OCI-LY7 (cell line): ENCODE measurements at regions not wholly inside any gene's neighbourhood (a gene's known extent, or its start where the extent isn't known, plus 50 kb on each side); places are given as distances from the start of the nearest gene placed in this dataset.

Experiments used
- BruUV-seq: library from RNA; stranded (reverse); fragments of 400-500 nt; replicated peaks from 2 replicates; lab custom pipeline; 2021; lab: Mats Ljungman, UMichigan
- CTCF ChIA-PET: fragments of 300-600 bp; sonication (Branson Sonifier 250); formaldehyde crosslinking; loops from one replicate; lab custom pipeline; 2022; ENCODE audit warnings: antibody characterized with exemption; ENCODE audit not compliant: unreplicated experiment; lab: Charles Lee
- POLR2A ChIA-PET: fragments of 300-600 bp; sonication (Branson Sonifier 250); formaldehyde crosslinking; loops from one replicate; lab custom pipeline; 2022; ENCODE audit warnings: antibody characterized with exemption; lab: Charles Lee
- DNase-seq: peaks from one replicate; pipeline ENCODE4 v3.0.0-alpha.2; 2015; ENCODE audit warnings: low spot score
- H2AFZ ChIP-seq: fragments of 200-600 bp; sonication (generic), shearing (Covaris generic); 2 replicates; pipeline ENCODE4 v1.6.1; 2014; ENCODE audit warnings: mild to moderate bottlenecking, antibody characterized with exemption, low read length, moderate library complexity
- H3K27ac ChIP-seq: fragments of 200-600 bp; sonication (generic); 2 replicates; pipeline ENCODE4 v1.5.1; 2014; ENCODE audit warnings: mixed run types, low read depth, mild to moderate bottlenecking, moderate library complexity, low read length, inconsistent platforms; ENCODE audit not compliant: poor library complexity, severe bottlenecking
- H3K36me3 ChIP-seq: fragments of 200-600 bp; sonication (generic); 2 replicates; pipeline ENCODE4 v1.6.1; 2014; ENCODE audit warnings: mild to moderate bottlenecking, antibody characterized with exemption, low read length, moderate library complexity, mixed read lengths; ENCODE audit not compliant: insufficient read depth
- H3K4me1 ChIP-seq: fragments of 200-600 bp; sonication (generic); 2 replicates; pipeline ENCODE4 v1.5.1; 2014; ENCODE audit warnings: mild to moderate bottlenecking, low read length; ENCODE audit not compliant: insufficient read depth, poor library complexity, severe bottlenecking
- H3K4me2 ChIP-seq: fragments of 200-600 bp; sonication (generic); 2 replicates; pipeline ENCODE4 v1.6.1; 2014; ENCODE audit warnings: mild to moderate bottlenecking, low read length
- H3K4me3 ChIP-seq: fragments of 200-600 bp; sonication (generic); 2 replicates; pipeline ENCODE4 v1.5.1; 2014; ENCODE audit warnings: mild to moderate bottlenecking, low read depth, low read length; ENCODE audit not compliant: poor library complexity, severe bottlenecking
- H3K79me2 ChIP-seq: fragments of 200-600 bp; sonication (generic); 2 replicates; pipeline ENCODE4 v1.6.1; 2016; ENCODE audit warnings: low read depth, mild to moderate bottlenecking, low read length, moderate library complexity, mixed read lengths; ENCODE audit not compliant: insufficient read depth
- H3K9me2 ChIP-seq: fragments of 200-600 bp; sonication (generic); 2 replicates; pipeline ENCODE4 v1.6.1; 2016; ENCODE audit warnings: mild to moderate bottlenecking, low read length, mixed read lengths; ENCODE audit not compliant: insufficient read depth
- H3K9me3 ChIP-seq: fragments of 200-600 bp; sonication (generic); 2 replicates; pipeline ENCODE4 v1.6.1; 2014; ENCODE audit warnings: mild to moderate bottlenecking, mixed run types, low read length, mixed read lengths
- H4K20me1 ChIP-seq: fragments of 200-600 bp; sonication (generic); 2 replicates; pipeline ENCODE4 v1.6.1; 2014; ENCODE audit warnings: mild to moderate bottlenecking, antibody characterized with exemption, low read length, moderate library complexity, mixed read lengths; ENCODE audit not compliant: insufficient read depth
- EZH2phosphoT487 ChIP-seq: fragments of 200-600 bp; sonication (generic); IDR thresholded peaks from 2 replicates; pipeline ENCODE4 v1.6.1; 2018; ENCODE audit warnings: low read depth, borderline replicate concordance, mild to moderate bottlenecking, mixed run types, antibody characterized with exemption, low read length, moderate library complexity, mixed read lengths
- intact Hi-C: fragments of 100-400 bp; cut with micrococcal nuclease; formaldehyde crosslinking; loops from one replicate; pipeline ENCODE4 v1.10.0; 2022; ENCODE audit not compliant: unreplicated experiment
- TF ChIP-seq, protein P1 (sequence below): fragments of 200-600 bp; sonication (generic); conservative IDR thresholded peaks from 2 replicates; pipeline ENCODE4 v1.5.1; 2014; ENCODE audit warnings: mild to moderate bottlenecking, antibody characterized with exemption, low read length, moderate library complexity, mixed read lengths

DNA sequence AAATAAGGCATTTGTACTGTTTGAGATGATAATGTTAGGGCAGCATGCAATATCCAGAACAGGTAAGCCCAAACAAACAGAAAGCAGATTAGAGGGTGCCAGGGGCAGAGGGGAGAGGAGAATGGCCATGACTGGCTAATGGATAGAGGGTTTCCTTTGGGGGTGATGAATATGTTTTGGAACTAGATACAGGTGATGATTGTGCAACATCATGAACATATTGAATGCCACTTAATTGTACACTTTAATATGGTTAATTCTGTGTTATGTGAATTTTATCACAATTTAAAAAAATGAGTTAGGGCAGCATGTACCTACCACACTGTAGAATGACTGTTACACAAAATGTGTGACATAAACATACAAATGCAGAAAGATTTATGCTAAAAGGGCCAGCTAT is 255.5 kb upstream of the FN1 start:
- POLR2A ChIA-PET, result interaction anchor here (0.7 kb wide), 1 partner anchor 122 kb away, joined by 3 read pairs; no protein-coding TSS in a partner anchor
- H3K4me3 ChIP-seq, result no peak overlapping the region
- H3K79me2 ChIP-seq, result no peaks in the 10 kb centered on the region
- H3K4me1 ChIP-seq, result no peaks in the 10 kb centered on the region
- H3K4me2 ChIP-seq, result no peak overlapping the region
- TF ChIP-seq, protein P1, sequence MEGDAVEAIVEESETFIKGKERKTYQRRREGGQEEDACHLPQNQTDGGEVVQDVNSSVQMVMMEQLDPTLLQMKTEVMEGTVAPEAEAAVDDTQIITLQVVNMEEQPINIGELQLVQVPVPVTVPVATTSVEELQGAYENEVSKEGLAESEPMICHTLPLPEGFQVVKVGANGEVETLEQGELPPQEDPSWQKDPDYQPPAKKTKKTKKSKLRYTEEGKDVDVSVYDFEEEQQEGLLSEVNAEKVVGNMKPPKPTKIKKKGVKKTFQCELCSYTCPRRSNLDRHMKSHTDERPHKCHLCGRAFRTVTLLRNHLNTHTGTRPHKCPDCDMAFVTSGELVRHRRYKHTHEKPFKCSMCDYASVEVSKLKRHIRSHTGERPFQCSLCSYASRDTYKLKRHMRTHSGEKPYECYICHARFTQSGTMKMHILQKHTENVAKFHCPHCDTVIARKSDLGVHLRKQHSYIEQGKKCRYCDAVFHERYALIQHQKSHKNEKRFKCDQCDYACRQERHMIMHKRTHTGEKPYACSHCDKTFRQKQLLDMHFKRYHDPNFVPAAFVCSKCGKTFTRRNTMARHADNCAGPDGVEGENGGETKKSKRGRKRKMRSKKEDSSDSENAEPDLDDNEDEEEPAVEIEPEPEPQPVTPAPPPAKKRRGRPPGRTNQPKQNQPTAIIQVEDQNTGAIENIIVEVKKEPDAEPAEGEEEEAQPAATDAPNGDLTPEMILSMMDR, result no peak
- TF ChIP-seq EZH2phosphoT487, result no peak
- no peaks in the 10 kb centered on the region for H4K20me1 ChIP-seq
- no peak overlapping the region for H3K27ac ChIP-seq
- no peak for DNase-seq
- no peaks in the 10 kb centered on the region for H3K9me2 ChIP-seq
- H2AFZ ChIP-seq, result no peak overlapping the region
- intact Hi-C loops, result no loop called here
- H3K36me3 ChIP-seq, result no peaks in the 10 kb centered on the region
- no TSS peak for BruUV-seq
- H3K9me3 ChIP-seq, result no peaks in the 10 kb centered on the region
- CTCF ChIA-PET, result no interaction called here

DNA sequence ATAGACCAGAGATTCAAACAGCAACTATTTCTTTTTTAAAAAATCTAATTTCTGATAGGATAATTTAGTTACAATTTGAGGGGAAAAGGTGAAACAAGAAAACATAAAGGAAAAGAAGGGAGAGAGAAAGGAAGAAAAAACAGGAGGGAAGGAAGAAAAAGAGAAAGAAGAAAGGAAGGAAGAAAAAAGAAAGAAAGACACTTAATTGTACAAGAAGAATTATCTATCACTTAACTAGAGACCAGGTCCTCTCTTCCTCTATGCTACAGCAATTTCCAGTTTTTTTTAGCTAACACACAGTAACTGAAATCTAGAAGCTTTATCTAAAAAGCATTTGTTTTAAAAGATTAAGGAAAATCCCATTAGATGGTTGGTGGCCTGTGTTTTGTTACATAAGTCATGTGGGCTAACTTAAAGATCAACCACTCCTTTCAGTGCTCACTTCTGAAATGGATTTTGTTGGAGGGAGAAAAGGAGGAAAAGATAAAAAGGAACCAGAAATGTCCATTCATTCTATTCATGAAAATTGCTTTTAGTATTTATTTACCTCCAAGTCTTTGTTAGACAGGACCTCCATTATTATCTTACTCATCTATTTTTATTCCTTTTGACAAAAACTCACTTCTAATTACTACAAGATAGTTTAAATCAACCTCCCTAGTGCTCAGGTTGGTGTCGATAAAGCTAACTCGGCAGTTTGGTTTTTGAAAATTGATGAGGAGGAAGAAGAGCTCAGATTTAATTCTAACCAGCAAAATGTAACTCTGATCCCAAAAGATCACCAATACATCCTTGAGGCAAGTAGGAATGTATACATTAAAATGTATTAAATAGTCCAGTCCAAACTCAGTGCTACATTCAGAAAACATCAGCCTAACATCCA is 251.5 kb upstream of the FN1 start:
- Histone ChIP-seq H3K4me1 (no peaks in the 10 kb centered on the region), H3K27ac (no peak overlapping the region), H3K79me2 (no peaks in the 10 kb centered on the region), H3K9me2 (no peaks in the 10 kb centered on the region), H2AFZ (no peak overlapping the region), H3K9me3 (no peaks in the 10 kb centered on the region), H3K36me3 (no peaks in the 10 kb centered on the region), H3K4me2 (no peak overlapping the region), H4K20me1 (no peaks in the 10 kb centered on the region), H3K4me3 (no peak overlapping the region)
- intact Hi-C loops, result no loop called here
- TF ChIP-seq EZH2phosphoT487, result no peak
- TF ChIP-seq, protein P1, result no peak
- ChIA-PET CTCF (no interaction called here), POLR2A (interaction anchor here (0.5 to 1.0 kb wide), 3 partner anchors 9 to 114 kb away, joined by 3 to 5 read pairs (median 3); no protein-coding TSS in a partner anchor)
- BruUV-seq, result no TSS peak
- no peak for DNase-seq
